Fibroblast of the aortic adventitia (primary cell): ENCODE measurements at regions not wholly inside any gene's neighbourhood (a gene's known extent, or its start where the extent isn't known, plus 50 kb on each side); places are given as distances from the start of the nearest gene placed in this dataset.

ENCODE experiments used
- DNase-seq: peaks from one replicate; pipeline ENCODE4 v3.0.0-alpha.2; 2010; ENCODE audit warnings: low read depth
- H3K4me3 ChIP-seq: 2 replicates; pipeline ENCODE4 v1.5.1; 2011; ENCODE audit warnings: low read depth, mild to moderate bottlenecking, control low read depth, low read length, moderate library complexity
- TF ChIP-seq, protein P1 (sequence below): IDR thresholded peaks from 2 replicates; pipeline ENCODE4 v1.5.1; 2011; ENCODE audit warnings: mild to moderate bottlenecking, low read length, control low read depth, inconsistent platforms; ENCODE audit not compliant: insufficient read depth

DNA sequence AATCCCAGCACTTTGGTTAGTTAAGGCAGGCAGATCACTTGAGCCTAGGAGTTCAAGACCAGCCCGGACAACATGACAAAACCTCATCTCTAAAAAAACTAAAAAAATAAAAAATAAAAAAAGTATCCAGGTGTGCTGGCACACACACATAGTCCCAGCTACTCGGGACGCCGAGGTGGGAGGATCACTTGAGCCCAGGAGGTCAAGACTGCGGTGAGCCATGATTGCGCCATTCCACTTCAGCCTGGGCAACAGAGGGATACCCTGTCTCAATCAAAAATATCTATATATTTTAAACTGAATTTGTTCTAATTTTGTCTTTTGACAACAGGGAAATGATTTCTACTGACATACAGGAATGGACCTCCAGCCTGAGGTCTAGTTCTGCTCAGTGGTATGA is 73.3 kb upstream of the MBOAT2 start:
- TF ChIP-seq, protein P1, sequence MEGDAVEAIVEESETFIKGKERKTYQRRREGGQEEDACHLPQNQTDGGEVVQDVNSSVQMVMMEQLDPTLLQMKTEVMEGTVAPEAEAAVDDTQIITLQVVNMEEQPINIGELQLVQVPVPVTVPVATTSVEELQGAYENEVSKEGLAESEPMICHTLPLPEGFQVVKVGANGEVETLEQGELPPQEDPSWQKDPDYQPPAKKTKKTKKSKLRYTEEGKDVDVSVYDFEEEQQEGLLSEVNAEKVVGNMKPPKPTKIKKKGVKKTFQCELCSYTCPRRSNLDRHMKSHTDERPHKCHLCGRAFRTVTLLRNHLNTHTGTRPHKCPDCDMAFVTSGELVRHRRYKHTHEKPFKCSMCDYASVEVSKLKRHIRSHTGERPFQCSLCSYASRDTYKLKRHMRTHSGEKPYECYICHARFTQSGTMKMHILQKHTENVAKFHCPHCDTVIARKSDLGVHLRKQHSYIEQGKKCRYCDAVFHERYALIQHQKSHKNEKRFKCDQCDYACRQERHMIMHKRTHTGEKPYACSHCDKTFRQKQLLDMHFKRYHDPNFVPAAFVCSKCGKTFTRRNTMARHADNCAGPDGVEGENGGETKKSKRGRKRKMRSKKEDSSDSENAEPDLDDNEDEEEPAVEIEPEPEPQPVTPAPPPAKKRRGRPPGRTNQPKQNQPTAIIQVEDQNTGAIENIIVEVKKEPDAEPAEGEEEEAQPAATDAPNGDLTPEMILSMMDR = no peak
- no peak overlapping the region for H3K4me3 ChIP-seq
- no peak for DNase-seq

GRCh38 chr2:9076210-9076609 is 72.7 kb upstream of the MBOAT2 start:
- TF ChIP-seq, protein P1 = no peak
- peak; percentile 56 for DNase-seq
- H3K4me3 ChIP-seq = no peak overlapping the region

- TF ChIP-seq, protein P1 = no peak
- DNase-seq = no peak
- no peak overlapping the region for H3K4me3 ChIP-seq
Measured at GRCh38 chr2:9074930-9075329, 71.4 kb upstream of the MBOAT2 start.

- DNase-seq = no peak
Measured at GRCh38 chr2:9071584-9072124, 68.2 kb upstream of the MBOAT2 start.

DNA sequence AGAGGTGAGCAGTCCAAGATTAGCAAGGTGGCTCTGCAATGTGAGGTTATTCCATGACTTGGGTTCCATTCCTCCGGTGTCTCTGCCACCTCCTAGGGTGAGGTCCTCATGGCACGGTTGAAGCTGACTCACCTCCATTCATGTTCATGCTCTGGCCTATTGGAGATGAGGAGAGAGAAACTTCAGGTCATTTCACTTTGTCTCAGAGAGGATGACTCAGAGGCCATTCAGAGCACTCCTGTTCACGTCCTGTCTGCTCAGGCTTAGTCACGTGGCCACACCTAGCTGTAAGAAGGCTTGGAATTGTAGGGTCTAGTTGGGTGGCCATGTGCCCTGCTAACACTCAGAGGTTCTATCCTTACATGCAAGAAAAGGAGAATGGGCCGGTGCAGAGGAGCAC is 67.5 kb upstream of the MBOAT2 start:
- peak; percentile 56 for DNase-seq
- no peak overlapping the region for H3K4me3 ChIP-seq
- TF ChIP-seq, protein P1 = no peak

More at GRCh38 chr2:9071584-9072124, 68.2 kb upstream of the MBOAT2 start:
- TF ChIP-seq, protein P1 = no peak
- no peak overlapping the region for H3K4me3 ChIP-seq

DNA sequence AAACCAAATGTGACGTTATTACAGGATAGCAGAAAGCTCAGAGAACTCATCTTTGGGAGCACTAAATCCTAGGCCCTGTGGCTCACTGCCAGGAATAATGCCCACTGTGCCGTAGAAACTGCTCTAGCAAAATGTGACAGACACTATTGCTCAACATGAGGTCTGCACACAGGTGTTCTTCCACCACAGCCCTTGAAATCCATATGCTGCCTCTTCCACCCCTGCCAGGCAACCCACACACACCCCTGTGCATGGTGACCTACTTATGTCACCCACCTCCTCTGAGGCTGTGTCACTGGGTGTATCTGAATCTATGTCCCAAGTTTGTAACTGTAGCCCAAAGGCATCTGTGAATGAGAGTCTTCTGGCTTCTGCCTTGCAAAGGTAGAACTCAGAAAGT is 66.1 kb upstream of the MBOAT2 start:
- TF ChIP-seq, protein P1 = no peak
- no peak overlapping the region for H3K4me3 ChIP-seq
- DNase-seq = no peak

DNA sequence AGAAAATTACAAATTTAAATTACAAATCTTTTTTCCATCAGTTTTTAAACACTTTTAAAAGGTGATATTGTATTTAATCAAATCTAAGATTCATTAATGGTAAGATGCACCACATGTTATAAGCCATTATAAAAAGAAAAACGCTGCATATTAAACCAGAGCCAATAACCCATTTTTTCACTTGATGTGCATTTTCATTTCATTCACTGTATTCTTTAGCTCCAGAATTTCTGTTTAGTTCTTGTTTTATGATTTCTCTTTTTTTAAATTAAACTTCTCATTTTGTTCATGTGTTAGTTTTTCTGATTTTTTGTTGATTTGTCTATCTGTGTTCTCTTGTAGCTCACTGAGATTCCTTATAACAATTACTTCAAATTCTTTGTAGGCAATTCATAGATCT is 62.4 kb upstream of the MBOAT2 start:
- no peak for DNase-seq
- TF ChIP-seq, protein P1 = no peak

More for the DNA sequence above, 62.4 kb upstream of the MBOAT2 start:
- H3K4me3 ChIP-seq = no peak overlapping the region
